HFF-Myc (cell line): ENCODE measurements at regions not wholly inside any gene's neighbourhood (a gene's known extent, or its start where the extent isn't known, plus 50 kb on each side); places are given as distances from the start of the nearest gene placed in this dataset.

Experiments used
- DNase-seq: peaks from one replicate; pipeline ENCODE4 v3.0.0-alpha.2; 2011; ENCODE audit warnings: low read depth; ENCODE audit errors: extremely low read depth
- H3K4me3 ChIP-seq: replicated peaks from 2 replicates; pipeline ENCODE4 v1.5.1; 2011; ENCODE audit warnings: low read depth, mild to moderate bottlenecking, control low read depth, low read length
- TF ChIP-seq, protein P1 (sequence below): IDR thresholded peaks from 2 replicates; pipeline ENCODE4 v1.5.1; 2012; ENCODE audit warnings: mild to moderate bottlenecking, low read depth, low read length, control low read depth; ENCODE audit errors: missing control alignments

DNA sequence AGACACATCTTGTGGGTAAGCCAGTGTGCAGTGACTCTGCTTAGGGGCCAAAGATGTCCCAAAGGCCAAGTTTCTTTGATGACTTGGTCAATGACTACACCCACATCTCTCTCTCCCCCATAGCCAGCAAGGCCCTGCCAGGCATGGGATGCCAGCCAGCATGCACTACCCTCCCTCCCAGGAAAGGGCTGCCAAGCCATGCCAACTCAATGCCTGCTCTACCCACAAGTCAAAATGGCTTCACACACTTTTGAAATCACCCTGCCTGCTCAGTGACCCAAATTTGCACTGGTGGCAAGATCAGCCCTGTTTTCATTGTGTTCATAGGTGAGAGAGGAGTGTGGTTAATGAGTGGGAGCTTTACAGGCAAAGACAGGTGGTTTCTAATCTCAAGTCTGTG is 112.5 kb downstream of the MATN1 start:
- H3K4me3 ChIP-seq, result no peak overlapping the region
- TF ChIP-seq, protein P1, sequence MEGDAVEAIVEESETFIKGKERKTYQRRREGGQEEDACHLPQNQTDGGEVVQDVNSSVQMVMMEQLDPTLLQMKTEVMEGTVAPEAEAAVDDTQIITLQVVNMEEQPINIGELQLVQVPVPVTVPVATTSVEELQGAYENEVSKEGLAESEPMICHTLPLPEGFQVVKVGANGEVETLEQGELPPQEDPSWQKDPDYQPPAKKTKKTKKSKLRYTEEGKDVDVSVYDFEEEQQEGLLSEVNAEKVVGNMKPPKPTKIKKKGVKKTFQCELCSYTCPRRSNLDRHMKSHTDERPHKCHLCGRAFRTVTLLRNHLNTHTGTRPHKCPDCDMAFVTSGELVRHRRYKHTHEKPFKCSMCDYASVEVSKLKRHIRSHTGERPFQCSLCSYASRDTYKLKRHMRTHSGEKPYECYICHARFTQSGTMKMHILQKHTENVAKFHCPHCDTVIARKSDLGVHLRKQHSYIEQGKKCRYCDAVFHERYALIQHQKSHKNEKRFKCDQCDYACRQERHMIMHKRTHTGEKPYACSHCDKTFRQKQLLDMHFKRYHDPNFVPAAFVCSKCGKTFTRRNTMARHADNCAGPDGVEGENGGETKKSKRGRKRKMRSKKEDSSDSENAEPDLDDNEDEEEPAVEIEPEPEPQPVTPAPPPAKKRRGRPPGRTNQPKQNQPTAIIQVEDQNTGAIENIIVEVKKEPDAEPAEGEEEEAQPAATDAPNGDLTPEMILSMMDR, result no peak
- DNase-seq, result no peak

DNA sequence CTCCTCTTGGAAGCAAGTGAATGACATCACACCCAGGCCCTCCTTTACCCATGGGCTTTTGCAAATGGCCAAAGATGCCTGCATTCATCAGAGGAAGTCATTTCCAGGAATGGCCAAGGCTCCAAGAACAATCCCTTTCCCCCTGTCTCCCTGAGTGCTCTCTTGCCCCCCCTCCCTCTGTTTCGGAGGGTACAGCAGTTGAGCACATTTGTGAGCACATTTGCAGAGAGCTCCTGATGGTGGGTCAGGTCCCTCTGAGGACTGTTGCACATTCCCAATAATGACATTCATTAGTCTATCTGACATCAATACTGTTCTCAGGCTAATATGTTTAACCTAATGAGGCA is 113.4 kb downstream of the MATN1 start:
- DNase-seq, result no peak
- no peak overlapping the region for H3K4me3 ChIP-seq
- TF ChIP-seq, protein P1, result no peak

DNA sequence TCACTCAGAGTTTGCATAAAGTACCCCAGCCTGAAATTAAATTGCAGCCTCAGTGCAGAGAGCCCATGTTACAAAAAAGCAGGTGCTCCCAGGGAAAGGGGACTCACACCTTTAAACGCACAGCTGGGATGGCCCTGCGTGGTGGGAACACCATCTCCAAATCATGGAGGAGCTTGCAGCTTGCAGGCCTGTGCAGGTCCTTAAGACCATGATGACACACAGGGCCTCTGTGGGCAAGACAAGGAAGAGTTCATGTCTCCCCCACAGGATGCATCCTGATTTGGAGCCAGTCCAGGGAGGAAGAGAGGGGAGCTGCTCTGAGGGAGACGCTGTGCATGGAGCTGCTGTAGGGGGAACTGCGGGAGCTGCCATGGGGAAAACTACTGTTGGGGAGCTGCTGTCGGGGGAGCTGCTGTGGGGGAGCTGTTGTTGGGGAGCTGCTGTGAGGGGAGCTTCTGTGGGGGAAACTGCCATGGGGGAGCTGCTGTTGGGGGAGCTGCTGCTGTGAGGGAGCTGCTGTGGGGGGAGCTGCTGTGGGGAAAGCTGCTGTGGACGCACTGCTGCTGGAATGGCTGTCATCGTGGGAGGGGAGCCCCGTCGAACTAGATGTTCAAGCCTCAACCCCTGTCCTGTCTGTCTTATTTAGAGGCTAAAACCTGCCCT is 113.9 kb downstream of the MATN1 start:
- H3K4me3 ChIP-seq, result no peak overlapping the region
- TF ChIP-seq, protein P1, result no peak
- no peak for DNase-seq

DNA sequence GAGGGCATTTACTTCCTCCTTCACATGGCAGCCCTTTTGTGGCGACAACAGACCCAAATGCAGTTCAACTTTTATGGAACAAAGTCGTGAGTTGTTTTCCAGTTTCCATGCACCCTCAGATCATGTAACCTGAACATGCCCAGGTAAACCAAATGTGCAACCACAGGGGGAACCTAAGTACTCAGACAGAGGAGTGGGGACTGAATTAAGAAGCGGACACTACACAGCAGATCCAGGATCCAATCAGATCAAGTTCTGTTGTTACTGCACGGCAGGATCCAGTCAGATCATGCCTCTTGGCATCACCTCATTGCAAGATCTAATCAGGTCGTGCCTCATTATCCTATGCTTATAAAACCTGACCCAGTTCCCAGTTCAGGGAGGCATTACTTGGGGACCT is 115.7 kb downstream of the MATN1 start:
- TF ChIP-seq, protein P1, result no peak
- DNase-seq, result no peak
- H3K4me3 ChIP-seq, result no peak overlapping the region

DNA sequence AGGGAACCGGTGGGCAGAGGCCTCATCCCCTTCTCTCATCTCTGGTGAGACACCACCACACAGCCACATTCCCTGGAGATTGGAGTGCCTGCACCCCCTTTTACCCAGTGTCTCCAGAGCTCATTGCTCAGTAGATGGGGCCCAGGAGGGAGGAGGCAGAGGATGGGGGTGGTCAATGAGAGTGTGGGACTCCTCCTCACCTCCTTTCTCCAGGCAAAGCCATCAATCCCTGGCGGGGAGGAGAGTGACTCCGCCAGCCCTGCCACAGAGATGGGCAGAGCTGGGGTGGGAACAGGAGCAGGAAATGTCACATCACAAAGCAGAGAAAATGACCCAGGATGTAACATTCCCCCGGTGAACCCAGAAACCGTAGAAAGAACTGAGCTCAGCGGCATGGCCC is 117.2 kb downstream of the MATN1 start:
- no peak for DNase-seq
- H3K4me3 ChIP-seq, result no peak overlapping the region
- TF ChIP-seq, protein P1, result no peak

DNA sequence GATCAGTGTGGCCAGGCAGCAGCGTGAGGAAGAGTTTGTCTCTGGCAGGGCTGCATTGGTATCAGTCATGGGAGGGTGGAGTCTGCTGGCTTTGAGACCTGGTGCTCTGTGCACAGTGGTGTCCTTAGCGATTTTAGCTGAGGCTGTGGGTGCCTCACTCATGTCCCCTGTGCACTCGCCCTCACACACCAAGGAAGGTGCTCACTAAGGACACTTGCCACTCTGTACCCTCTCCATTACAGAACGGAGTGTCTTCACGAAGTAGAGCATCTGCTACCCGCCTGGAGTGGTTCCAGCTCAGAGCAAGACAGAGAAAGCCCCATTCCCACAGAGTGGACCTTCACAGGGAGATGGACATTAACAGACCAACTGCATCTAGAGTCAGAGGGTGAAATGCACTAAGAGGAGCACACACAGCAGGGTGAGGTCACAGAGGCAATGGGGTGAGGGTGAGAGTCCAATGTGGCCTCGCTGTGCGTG is 117.9 kb downstream of the MATN1 start:
- TF ChIP-seq, protein P1, result no peak
- no peak for DNase-seq
- H3K4me3 ChIP-seq, result no peak overlapping the region
